NK-92 treated with Interleukin-12 subunit alpha and Interleukin-12 subunit beta, amount 100 ng/mL, for 24 hours (cell line): ENCODE measurements at regions not wholly inside any gene's neighbourhood (a gene's known extent, or its start where the extent isn't known, plus 50 kb on each side); places are given as distances from the start of the nearest gene placed in this dataset.
A peak's percentile ranks its signal among the peaks of the same experiment; 100 is the strongest.

Experiments used
- DNase-seq: peaks from one replicate; lab custom pipeline; 2025; lab: John Stamatoyannopoulos, UW

- DNase-seq, result no peak
These were observed 145.1 kb downstream of the BTC start for GRCh38 chr4:74649193-74649592.

GRCh38 chr4:74651198-74651597 is 143.1 kb downstream of the BTC start:
- no peak for DNase-seq

- no peak for DNase-seq
These were observed 140.7 kb downstream of the BTC start for GRCh38 chr4:74653331-74654229.

DNA sequence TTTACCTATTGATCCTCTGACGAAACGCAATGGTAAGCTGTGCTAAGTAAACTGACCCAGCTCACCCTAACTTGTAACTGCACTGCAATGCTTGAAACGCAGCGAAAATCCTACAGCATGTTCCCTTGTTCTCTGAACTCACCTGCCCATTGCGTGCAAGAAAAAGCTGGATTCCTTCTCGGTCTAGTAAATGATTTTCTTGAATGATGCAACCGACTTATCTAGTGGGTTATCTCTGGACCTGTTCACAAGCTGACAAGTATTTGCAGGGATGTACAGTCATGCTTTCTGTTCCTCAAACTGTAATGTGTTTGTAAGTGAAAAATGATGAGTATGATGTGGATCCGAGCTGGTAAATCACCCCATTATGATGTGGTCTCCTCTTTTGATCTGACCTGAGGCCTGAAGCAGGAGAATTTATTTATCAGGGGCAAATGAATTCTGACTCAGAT is 140.1 kb downstream of the BTC start:
- no peak for DNase-seq

GRCh38 chr4:74656596-74656995 is 137.7 kb downstream of the BTC start:
- no peak for DNase-seq

- no peak for DNase-seq
These were observed 136.2 kb downstream of the BTC start for GRCh38 chr4:74658116-74658515.

DNA sequence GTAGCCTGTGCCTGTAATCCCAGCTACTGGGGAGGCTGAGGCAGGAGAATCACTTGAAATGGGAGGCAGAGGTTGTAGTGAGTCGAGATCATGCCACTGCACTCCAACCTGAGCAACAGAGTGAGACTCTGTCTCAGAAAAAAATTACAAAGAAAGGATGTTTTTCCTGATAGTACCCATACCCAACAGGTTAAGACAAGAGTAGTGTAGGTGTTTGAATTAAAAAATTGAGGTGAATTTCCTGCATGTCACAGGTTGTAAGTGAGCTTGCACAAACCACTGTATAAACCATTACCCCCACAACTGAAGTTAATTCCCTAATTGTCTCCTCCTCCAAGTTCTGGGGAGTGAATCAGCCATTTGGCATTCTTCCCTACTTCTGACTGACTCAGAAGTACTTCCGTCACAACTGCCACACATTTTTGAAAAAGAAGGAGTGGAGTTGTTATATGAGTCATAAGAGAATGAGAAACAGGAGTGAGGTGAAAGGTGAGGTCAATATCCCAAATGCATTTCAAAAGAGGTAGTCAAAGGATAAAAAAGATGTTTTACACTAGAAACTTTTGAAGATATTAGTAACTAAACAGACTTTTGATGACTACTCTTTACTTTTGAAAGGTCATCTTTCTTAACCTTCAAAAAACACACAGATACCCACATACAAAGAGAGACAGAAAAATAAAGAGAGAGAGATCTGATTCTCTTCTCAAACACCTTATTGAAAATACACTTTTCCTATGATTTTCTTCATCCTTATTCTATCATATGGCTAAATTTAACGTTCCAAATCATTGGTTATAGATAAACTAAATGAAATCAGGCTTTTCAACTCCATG is 134.5 kb downstream of the BTC start:
- no peak for DNase-seq

DNA sequence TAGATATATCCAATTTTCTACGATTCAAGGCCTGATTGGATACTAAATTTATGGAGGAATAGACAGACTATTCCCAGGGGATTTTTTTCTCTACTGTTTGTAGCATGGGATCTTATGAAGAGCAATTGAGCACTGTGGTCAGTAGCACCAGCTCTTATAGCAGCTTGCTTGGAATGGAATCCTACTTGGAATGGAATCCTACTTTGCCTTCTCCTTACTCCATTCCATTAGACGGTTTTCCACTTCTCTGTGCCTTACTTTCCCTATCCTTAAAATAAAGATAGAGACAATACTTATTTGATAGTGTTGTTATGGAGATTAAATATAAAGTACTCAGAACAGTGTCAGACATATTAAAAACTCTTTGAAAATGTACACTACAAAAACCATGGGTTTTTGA is 133.5 kb downstream of the BTC start:
- no peak for DNase-seq

GRCh38 chr4:74661427-74662201 is 132.7 kb downstream of the BTC start:
- no peak for DNase-seq

DNA sequence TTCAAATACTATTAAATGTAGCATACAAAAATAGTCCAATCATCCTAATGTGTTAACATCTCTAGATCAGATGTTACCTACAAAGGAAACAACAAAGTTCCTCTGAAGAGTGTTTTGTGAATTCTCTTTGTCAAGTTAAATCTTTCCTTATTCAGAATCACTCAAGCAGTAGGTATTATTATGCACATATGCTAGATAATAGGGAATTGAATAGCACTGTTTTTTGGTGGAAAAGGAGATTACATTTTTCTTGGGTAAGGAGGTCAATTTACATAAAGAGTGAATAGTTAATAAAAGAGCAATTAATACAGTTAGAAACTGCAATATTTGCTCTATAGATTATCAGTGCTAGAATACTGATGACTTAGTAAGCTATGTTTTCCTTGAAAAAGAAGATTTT is 130.7 kb downstream of the BTC start:
- DNase-seq, result no peak

DNA sequence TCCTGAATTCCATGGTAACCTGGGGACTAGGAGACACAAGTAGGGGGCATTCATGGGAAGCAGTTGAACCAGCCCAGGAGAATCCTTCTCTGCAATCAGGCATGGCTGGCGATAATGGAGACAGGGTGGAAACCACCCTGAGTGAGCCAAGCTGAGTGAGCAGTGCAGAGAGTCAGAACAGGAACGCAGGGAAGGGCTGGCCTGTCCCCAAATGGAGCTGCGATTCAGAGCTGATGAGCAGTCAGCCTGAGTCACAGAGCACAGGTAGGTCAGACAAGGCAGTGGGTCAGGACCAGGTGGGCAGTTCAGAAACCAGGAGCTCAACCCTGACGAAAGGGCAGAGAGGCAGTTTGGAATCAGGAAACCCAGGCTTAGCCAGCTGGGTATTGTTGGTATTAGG is 129.0 kb downstream of the BTC start:
- DNase-seq, result no peak

DNA sequence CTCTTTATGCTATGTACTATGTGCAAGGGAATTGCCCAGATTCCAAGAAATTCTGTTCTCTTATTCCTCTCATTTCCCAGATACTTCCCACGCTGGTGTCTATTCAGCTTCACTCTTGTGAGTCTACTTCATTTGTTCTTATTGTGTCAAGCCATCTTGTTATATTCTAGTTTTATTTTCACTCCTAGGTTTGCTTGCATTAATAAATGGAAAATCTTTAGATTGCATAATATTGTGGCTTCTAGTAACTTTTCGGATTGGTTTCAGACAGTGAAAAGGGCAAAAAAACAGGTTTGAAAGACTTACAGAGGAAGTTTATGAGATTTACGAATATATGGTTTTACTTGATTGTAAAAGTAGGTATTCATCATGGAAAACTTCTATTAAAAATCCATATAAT is 128.4 kb downstream of the BTC start:
- no peak for DNase-seq

DNA sequence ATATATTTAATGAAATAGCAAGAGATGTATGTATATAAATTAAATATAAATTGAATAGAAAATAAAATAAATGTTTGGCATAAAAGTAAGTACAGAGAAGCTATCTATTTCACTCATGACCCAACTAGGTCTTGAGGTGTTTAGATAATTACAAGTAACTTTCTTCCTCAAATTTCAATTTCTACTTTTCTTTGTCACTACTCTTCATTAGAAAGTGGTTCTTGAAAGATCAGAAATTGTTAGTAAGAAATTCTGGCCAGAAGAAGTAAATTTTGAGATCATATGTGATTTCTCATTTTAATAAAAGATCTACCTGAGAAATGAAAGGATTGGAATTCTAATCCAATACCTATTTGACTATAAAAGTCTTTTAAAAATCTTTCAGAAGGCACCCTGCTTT is 126.9 kb downstream of the BTC start:
- no peak for DNase-seq

- DNase-seq, result no peak
These were observed 126.4 kb downstream of the BTC start for GRCh38 chr4:74667944-74668343.

GRCh38 chr4:74669702-74670101 is 124.6 kb downstream of the BTC start:
- no peak for DNase-seq

DNA sequence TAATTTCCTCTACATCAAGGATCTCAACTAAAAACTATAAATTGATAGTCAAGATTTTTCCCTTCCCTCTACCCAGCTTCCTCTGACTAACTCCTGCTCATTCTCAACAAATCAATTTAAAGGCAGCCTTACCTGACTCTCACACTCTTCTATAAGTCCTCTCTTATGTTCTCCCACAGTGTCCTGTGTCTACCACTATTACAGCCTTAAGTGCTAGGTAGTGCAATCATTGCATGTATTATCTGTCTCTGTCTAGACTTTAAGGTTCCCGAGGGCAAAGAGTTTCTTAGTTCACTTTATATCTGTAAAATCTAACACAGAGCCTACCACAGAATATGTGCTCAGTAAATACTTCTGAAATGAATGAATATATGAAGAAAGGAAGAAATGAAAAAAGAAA is 123.7 kb downstream of the BTC start:
- DNase-seq, result no peak

GRCh38 chr4:74671080-74671698 is 123.1 kb downstream of the BTC start:
- peak; percentile 1 for DNase-seq

GRCh38 chr4:74674750-74675149 is 119.6 kb downstream of the BTC start:
- DNase-seq, result no peak

DNA sequence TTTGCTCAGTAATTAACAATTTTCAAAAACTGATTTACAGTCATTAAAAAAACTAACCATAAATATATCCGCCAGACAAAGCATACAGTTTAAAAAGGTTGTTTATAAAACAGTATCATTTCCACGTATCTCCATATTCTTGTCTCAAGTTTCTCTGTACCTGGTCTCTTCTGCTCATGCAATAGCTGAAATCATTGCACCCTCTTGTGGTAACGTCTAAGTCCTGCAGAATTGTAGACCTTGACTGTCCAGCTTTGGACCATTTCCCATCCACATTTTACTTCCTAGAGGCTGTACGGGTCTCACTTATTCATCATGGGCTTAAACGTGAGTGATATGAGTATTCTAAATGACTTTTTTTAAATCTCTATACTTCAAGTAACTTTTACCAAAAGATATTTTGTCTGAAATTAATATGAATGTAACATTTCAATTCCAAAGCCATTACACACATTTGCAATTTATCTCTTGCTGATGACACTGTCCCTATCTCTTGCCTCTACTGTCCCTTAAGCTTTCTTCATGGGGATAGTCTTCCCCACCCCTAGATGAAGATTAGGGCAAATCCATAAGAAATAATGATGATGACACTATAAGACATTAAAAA is 118.5 kb downstream of the BTC start:
- DNase-seq, result no peak

- DNase-seq, result no peak
These were observed 111.6 kb downstream of the BTC start for GRCh38 chr4:74682567-74683359.

GRCh38 chr4:74692972-74693371 is 101.4 kb downstream of the BTC start:
- no peak for DNase-seq
